GM12878 (cell line): ENCODE measurements at regions not wholly inside any gene's neighbourhood (a gene's known extent, or its start where the extent isn't known, plus 50 kb on each side); places are given as distances from the start of the nearest gene placed in this dataset.

Source experiments
- ATAC-seq: fragments of 200-7000 bp; cut with Tn5 transposase; 3 replicates; pipeline ENCODE4 v1.9.1; 2020; ENCODE audit warnings: mild to moderate bottlenecking, moderate library complexity
- BruUV-seq: library from RNA; stranded (reverse); fragments of 400-500 nt; replicated peaks from 2 replicates; lab custom pipeline; 2021; lab: Mats Ljungman, UMichigan
- CTCF ChIA-PET: fragments of 300-600 bp; sonication (Branson Sonifier 250); formaldehyde crosslinking; extraction: SDS; loops from one replicate; lab custom pipeline; 2021; ENCODE audit warnings: inconsistent platforms; lab: Yijun Ruan, JAX
- POLR2A ChIA-PET: fragments of 350-600 bp; formaldehyde crosslinking; extraction: SDS; loops from one replicate; lab custom pipeline; 2021; ENCODE audit warnings: inconsistent platforms; lab: Charles Lee
- RAD21 ChIA-PET: fragments of 300-600 bp; sonication (Branson Sonifier 250); formaldehyde crosslinking; loops from one replicate; lab custom pipeline; 2023; ENCODE audit warnings: antibody characterized with exemption; ENCODE audit not compliant: unreplicated experiment; lab: Charles Lee
- SMC1A ChIA-PET: fragments of 300-600 bp; sonication (Branson Sonifier 250); formaldehyde crosslinking; loops from one replicate; lab custom pipeline; 2023; ENCODE audit not compliant: unreplicated experiment, uncharacterized antibody; lab: Charles Lee
- DNase-seq: peaks from one replicate; pipeline ENCODE4 v3.0.0-alpha.2; 2011; ENCODE audit warnings: low read depth, low spot score
- FAIRE-seq: peaks from 3 replicates; lab custom pipeline; 2011; peaks lifted over from hg19 to GRCh38; lab: Jason Lieb, UNC
- H2AFZ ChIP-seq: 2 replicates; pipeline ENCODE4 v1.6.0; 2011; ENCODE audit warnings: low read depth, low read length, control low read depth; ENCODE audit not compliant: control insufficient read depth
- H3K27ac ChIP-seq: 2 replicates; pipeline ENCODE4 v1.5.1; 2011; ENCODE audit warnings: control low read depth; ENCODE audit not compliant: control insufficient read depth, insufficient read depth
- H3K27me3 ChIP-seq, 2 experiments: replicated peaks in 1 of 2; 2 replicates each; pipeline versions ENCODE4 v1.6.0 to v1.6.1; 2011; ENCODE audit warnings: low read length in 1 of 2; ENCODE audit not compliant: control insufficient read depth in 2 of 2, insufficient read depth in 2 of 2
- H3K36me3 ChIP-seq, 2 experiments: 2 replicates each; pipeline ENCODE4 v1.5.1; 2011; ENCODE audit warnings: low read length in 1 of 2; ENCODE audit not compliant: control insufficient read depth in 2 of 2, insufficient read depth in 2 of 2
- H3K4me1 ChIP-seq: 2 replicates; pipeline ENCODE4 v1.6.1; 2011; ENCODE audit warnings: mild to moderate bottlenecking, low read length, moderate library complexity, mixed read lengths; ENCODE audit not compliant: control insufficient read depth, insufficient read depth
- H3K4me2 ChIP-seq: 2 replicates; pipeline ENCODE4 v1.6.0; 2011; ENCODE audit warnings: control low read depth; ENCODE audit not compliant: control insufficient read depth, insufficient read depth
- H3K4me3 ChIP-seq: fragments of 200-600 bp; sonication (generic); 2 replicates; pipeline ENCODE4 v1.5.1; 2016
- H3K79me2 ChIP-seq: 2 replicates; pipeline ENCODE4 v1.6.0; 2011; ENCODE audit warnings: low read length; ENCODE audit not compliant: control insufficient read depth, insufficient read depth
- H3K9ac ChIP-seq: 2 replicates; pipeline ENCODE4 v1.8.0; 2011; ENCODE audit warnings: low read length, control low read depth, mixed read lengths; ENCODE audit not compliant: control insufficient read depth, insufficient read depth
- H3K9me3 ChIP-seq: replicated peaks from 3 replicates; pipeline ENCODE4 v1.5.1; 2011; ENCODE audit warnings: mild to moderate bottlenecking, low read length; ENCODE audit not compliant: control insufficient read depth, insufficient read depth
- H4K20me1 ChIP-seq: 2 replicates; pipeline ENCODE4 v1.6.0; 2011; ENCODE audit not compliant: control insufficient read depth, insufficient read depth
- MTA2 ChIP-seq: fragments of 450-650 bp; IDR thresholded peaks from 2 replicates; pipeline ENCODE4 v1.6.1; 2016; ENCODE audit warnings: low read depth, mild to moderate bottlenecking, moderate library complexity
- NKRF ChIP-seq: fragments of 450-650 bp; conservative IDR thresholded peaks from 2 replicates; pipeline ENCODE4 v1.6.1; 2017; ENCODE audit warnings: mild to moderate bottlenecking, moderate library complexity
- POLR2AphosphoS2 ChIP-seq: IDR thresholded peaks from 2 replicates; pipeline ENCODE4 v1.6.1; 2011; ENCODE audit warnings: low read depth, mild to moderate bottlenecking, low read length, improper control_type of control experiment, moderate library complexity
- SRF ChIP-seq, 2 experiments: IDR thresholded peaks; 2 replicates each; pipeline ENCODE4 v1.6.1; 2011; ENCODE audit warnings: low read depth in 2 of 2, low read length in 2 of 2, mild to moderate bottlenecking in 1 of 2, moderate library complexity in 1 of 2
- WGBS: methylation state at CpG from one replicate; pipeline ENCODE4 v1.1.6; 2016; ENCODE audit warnings: low lambda C conversion rate; ENCODE audit not compliant: insufficient replicate concordance, insufficient coverage; ENCODE audit errors: missing lambda C conversion rate; 5-methylcytosine and 5-hydroxymethylcytosine counted together
- in situ Hi-C: fragments of 300-500 bp; cut with MboI; formaldehyde crosslinking; loops from 9 replicates; pipeline ENCODE4 v1.14.3; 2018; ENCODE audit warnings: mixed read lengths
- intact Hi-C: fragments of 100-400 bp; cut with micrococcal nuclease; formaldehyde crosslinking; loops from one replicate; pipeline ENCODE4 v1.14.2; 2022; ENCODE audit not compliant: unreplicated experiment
- TF ChIP-seq, protein P1 (sequence below): fragments of 450-650 bp; IDR thresholded peaks from 2 replicates; pipeline ENCODE4 v1.6.1; 2016; ENCODE audit warnings: mild to moderate bottlenecking, moderate library complexity, borderline replicate concordance

DNA sequence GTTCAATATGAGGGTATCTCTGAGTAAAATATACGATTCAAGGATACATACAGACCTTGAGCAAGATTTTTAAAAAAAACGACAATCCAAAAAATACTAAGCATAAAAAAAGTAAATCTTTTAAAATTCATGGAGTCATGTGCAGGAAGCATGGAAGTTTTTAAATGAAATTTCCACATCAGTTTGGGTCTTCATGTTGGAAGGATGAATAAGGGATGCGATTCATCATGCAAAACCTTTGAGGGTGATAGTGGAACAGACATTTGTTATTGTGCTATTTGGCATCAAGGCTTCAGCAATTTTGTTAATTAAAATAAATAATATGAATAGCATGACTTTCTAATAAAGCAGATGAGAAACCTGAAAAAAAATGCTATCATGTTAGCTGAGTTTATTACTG lies 815.0 kb upstream of the PCDH10 start:
- Histone ChIP-seq H3K27ac (no peak overlapping the region), H3K36me3 (no peaks in the 10 kb centered on the region), H4K20me1 (no peaks in the 10 kb centered on the region), H2AFZ (no peak overlapping the region), H3K27me3 (no peaks in the 10 kb centered on the region), H3K4me3 (no peak overlapping the region), H3K79me2 (no peaks in the 10 kb centered on the region), H3K4me1 (no peaks in the 10 kb centered on the region), H3K9ac (no peak overlapping the region), H3K9me3 (no peaks in the 10 kb centered on the region), H3K4me2 (no peak overlapping the region)
- FAIRE-seq, result no peak
- WGBS, result 0% methylated on average over 3 of the region's 3 CpGs
- no peak for TF ChIP-seq SRF (IDR thresholded peaks at IDR 0.05; ENCODE audit: low read depth in 2 of 2, low read length in 2 of 2)
- TF ChIP-seq POLR2AphosphoS2, result no peak
- TF ChIP-seq MTA2, result no peak
- TF ChIP-seq, protein P1, sequence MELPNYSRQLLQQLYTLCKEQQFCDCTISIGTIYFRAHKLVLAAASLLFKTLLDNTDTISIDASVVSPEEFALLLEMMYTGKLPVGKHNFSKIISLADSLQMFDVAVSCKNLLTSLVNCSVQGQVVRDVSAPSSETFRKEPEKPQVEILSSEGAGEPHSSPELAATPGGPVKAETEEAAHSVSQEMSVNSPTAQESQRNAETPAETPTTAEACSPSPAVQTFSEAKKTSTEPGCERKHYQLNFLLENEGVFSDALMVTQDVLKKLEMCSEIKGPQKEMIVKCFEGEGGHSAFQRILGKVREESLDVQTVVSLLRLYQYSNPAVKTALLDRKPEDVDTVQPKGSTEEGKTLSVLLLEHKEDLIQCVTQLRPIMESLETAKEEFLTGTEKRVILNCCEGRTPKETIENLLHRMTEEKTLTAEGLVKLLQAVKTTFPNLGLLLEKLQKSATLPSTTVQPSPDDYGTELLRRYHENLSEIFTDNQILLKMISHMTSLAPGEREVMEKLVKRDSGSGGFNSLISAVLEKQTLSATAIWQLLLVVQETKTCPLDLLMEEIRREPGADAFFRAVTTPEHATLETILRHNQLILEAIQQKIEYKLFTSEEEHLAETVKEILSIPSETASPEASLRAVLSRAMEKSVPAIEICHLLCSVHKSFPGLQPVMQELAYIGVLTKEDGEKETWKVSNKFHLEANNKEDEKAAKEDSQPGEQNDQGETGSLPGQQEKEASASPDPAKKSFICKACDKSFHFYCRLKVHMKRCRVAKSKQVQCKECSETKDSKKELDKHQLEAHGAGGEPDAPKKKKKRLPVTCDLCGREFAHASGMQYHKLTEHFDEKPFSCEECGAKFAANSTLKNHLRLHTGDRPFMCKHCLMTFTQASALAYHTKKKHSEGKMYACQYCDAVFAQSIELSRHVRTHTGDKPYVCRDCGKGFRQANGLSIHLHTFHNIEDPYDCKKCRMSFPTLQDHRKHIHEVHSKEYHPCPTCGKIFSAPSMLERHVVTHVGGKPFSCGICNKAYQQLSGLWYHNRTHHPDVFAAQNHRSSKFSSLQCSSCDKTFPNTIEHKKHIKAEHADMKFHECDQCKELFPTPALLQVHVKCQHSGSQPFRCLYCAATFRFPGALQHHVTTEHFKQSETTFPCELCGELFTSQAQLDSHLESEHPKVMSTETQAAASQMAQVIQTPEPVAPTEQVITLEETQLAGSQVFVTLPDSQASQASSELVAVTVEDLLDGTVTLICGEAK, result no peak
- TF ChIP-seq NKRF, result no peak
- ATAC-seq, result no peak
- RAD21 ChIA-PET, result no interaction called here
- BruUV-seq, result no TSS peak
- in situ Hi-C loops, result no loop called here
- CTCF ChIA-PET, result no interaction called here
- SMC1A ChIA-PET, result no interaction called here
- intact Hi-C loops, result no loop called here
- DNase-seq, result no peak
- POLR2A ChIA-PET, result no interaction called here
